ENCODE measurements at regions not wholly inside any gene's neighbourhood (a gene's known extent, or its start where the extent isn't known, plus 50 kb on each side); places are given as distances from the start of the nearest gene placed in this dataset.

DNA sequence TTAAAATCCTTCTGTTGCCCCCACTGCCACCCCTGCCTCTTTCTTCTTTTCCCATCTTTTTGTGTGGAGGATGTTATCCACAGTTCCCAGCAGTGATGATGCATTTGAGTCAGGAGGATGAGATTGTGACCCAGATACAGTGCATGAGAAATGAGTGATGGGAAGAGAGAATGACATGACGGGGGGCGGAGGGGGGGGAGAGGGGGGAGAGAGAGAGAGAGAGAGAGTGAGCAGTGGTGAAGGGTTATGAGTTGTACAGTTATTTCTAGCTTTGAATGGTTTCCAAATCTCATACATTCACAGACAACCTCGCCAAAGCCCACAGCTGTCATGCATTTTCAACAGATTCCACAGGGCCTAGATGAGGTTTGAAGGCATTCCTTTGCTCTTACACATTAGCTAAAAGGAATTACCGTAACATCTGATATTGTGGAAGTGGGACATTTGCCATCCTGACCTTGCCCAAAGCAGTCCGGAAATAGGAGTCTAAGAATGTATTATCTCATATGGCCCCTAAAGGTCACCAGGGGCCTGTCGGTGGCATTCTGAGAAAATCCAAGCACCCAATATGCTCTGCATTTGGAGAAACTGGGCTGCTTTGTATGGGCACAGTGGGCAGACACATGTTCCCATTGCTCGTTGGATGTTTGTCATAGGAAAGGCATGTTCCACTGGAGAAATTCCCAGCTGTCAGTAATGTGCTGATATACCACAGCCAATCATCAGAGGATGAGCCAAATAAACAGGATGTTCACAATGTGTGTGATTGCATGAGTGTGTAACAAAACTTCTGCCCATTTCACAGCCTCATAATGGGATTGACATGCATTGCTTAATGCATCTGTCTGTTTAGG lies 435.8 kb downstream of the SPRY1 start:
- Histone ChIP-seq H4K20me1 (ENCODE audit: insufficient read depth) (no peaks in the 10 kb centered on the region), H3K27ac (ENCODE audit: low read length) (no peak overlapping the region), H2AFZ (ENCODE audit: low read depth, low read length) (no peak overlapping the region), H3K36me3 (ENCODE audit: insufficient read depth, low read length) (no peaks in the 10 kb centered on the region), H3K9me2 (ENCODE audit: insufficient read depth, low read length) (no peaks in the 10 kb centered on the region), H3K9ac (ENCODE audit: low read length) (no peak overlapping the region), H3K9me3 (ENCODE audit: low read length) (peaks cover 5% of the 10 kb centered on the region), H3K4me2 (ENCODE audit: low read length) (no peak overlapping the region), H3F3A (ENCODE audit: insufficient read depth, low read length, poor library complexity, severe bottlenecking) (no peaks in the 10 kb centered on the region), H3K79me2 (replicated peaks; ENCODE audit: insufficient read depth, low read length) (no peaks in the 10 kb centered on the region), H3K27me3 (ENCODE audit: insufficient read depth, low read depth, low read length) (no peaks in the 10 kb centered on the region), H3K4me3 (ENCODE audit: low read length) (no peak overlapping the region)
- TF ChIP-seq, protein P1, sequence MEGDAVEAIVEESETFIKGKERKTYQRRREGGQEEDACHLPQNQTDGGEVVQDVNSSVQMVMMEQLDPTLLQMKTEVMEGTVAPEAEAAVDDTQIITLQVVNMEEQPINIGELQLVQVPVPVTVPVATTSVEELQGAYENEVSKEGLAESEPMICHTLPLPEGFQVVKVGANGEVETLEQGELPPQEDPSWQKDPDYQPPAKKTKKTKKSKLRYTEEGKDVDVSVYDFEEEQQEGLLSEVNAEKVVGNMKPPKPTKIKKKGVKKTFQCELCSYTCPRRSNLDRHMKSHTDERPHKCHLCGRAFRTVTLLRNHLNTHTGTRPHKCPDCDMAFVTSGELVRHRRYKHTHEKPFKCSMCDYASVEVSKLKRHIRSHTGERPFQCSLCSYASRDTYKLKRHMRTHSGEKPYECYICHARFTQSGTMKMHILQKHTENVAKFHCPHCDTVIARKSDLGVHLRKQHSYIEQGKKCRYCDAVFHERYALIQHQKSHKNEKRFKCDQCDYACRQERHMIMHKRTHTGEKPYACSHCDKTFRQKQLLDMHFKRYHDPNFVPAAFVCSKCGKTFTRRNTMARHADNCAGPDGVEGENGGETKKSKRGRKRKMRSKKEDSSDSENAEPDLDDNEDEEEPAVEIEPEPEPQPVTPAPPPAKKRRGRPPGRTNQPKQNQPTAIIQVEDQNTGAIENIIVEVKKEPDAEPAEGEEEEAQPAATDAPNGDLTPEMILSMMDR (IDR thresholded peaks at IDR 0.05; ENCODE audit: poor library complexity, severe bottlenecking) = no peak
- TF ChIP-seq SMC3 (conservative IDR thresholded peaks at IDR 0.05; ENCODE audit: poor library complexity) (no peak), EZH2 (IDR thresholded peaks at IDR 0.05; ENCODE audit: borderline replicate concordance, insufficient read depth, low read length, poor library complexity, severe bottlenecking) (no peak), MXI1 (conservative IDR thresholded peaks at IDR 0.05; ENCODE audit: poor library complexity, severe bottlenecking) (no peak), POLR2AphosphoS5 (IDR thresholded peaks at IDR 0.05) (no peak), TAF1 (IDR thresholded peaks at IDR 0.05; ENCODE audit: low read depth) (no peak), EP300 (conservative IDR thresholded peaks at IDR 0.05; ENCODE audit: poor library complexity, severe bottlenecking) (no peak), RAD21 (conservative IDR thresholded peaks at IDR 0.05) (no peak)
- TF ChIP-seq, protein P2, sequence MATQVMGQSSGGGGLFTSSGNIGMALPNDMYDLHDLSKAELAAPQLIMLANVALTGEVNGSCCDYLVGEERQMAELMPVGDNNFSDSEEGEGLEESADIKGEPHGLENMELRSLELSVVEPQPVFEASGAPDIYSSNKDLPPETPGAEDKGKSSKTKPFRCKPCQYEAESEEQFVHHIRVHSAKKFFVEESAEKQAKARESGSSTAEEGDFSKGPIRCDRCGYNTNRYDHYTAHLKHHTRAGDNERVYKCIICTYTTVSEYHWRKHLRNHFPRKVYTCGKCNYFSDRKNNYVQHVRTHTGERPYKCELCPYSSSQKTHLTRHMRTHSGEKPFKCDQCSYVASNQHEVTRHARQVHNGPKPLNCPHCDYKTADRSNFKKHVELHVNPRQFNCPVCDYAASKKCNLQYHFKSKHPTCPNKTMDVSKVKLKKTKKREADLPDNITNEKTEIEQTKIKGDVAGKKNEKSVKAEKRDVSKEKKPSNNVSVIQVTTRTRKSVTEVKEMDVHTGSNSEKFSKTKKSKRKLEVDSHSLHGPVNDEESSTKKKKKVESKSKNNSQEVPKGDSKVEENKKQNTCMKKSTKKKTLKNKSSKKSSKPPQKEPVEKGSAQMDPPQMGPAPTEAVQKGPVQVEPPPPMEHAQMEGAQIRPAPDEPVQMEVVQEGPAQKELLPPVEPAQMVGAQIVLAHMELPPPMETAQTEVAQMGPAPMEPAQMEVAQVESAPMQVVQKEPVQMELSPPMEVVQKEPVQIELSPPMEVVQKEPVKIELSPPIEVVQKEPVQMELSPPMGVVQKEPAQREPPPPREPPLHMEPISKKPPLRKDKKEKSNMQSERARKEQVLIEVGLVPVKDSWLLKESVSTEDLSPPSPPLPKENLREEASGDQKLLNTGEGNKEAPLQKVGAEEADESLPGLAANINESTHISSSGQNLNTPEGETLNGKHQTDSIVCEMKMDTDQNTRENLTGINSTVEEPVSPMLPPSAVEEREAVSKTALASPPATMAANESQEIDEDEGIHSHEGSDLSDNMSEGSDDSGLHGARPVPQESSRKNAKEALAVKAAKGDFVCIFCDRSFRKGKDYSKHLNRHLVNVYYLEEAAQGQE (IDR thresholded peaks at IDR 0.05; ENCODE audit: borderline replicate concordance) = no peak

DNA sequence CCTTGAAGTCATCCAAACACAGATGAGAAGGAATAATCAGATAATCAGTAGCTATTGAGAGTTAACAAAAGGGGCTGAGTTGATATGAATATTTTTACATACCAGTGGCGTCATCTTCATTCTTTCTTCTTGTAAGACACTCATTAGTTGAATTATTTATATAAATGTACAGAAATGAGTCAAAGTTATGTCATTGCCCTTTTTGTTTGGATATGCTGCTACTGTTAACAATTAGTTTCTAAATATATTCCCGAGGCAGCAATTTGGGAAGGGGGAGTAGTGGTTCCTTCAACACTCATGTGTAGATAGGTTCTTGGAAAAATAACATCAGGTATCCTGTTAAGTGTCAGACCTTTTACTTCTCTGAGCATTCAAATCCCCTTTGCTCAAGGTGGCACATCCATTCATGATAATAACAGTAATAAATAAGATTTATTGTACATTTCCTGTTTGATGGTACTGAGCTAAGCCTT lies 436.6 kb downstream of the SPRY1 start:
- Histone ChIP-seq H2AFZ (ENCODE audit: low read depth, low read length) (no peak overlapping the region), H3K4me2 (ENCODE audit: low read length) (no peak overlapping the region), H3K27me3 (ENCODE audit: insufficient read depth, low read depth, low read length) (no peaks in the 10 kb centered on the region), H3F3A (ENCODE audit: insufficient read depth, low read length, poor library complexity, severe bottlenecking) (no peaks in the 10 kb centered on the region), H3K9me3 (ENCODE audit: low read length) (peaks cover 5% of the 10 kb centered on the region), H3K27ac (ENCODE audit: low read length) (no peak overlapping the region), H3K4me3 (ENCODE audit: low read length) (no peak overlapping the region), H3K79me2 (replicated peaks; ENCODE audit: insufficient read depth, low read length) (no peaks in the 10 kb centered on the region), H3K9me2 (ENCODE audit: insufficient read depth, low read length) (no peaks in the 10 kb centered on the region), H3K9ac (ENCODE audit: low read length) (no peak overlapping the region), H4K20me1 (ENCODE audit: insufficient read depth) (no peaks in the 10 kb centered on the region), H3K36me3 (ENCODE audit: insufficient read depth, low read length) (no peaks in the 10 kb centered on the region)
- TF ChIP-seq EP300 (conservative IDR thresholded peaks at IDR 0.05; ENCODE audit: poor library complexity, severe bottlenecking) (no peak), SMC3 (conservative IDR thresholded peaks at IDR 0.05; ENCODE audit: poor library complexity) (no peak)

All from neural cell (in vitro differentiated cells).